ENCODE measurements at regions not wholly inside any gene's neighbourhood (a gene's known extent, or its start where the extent isn't known, plus 50 kb on each side); places are given as distances from the start of the nearest gene placed in this dataset.

GRCh38 chr14:82720431-82720830 lies 1186.8 kb upstream of the SEL1L start:
- no peak for TF ChIP-seq TCF7L2 (IDR thresholded peaks at IDR 0.05; ENCODE audit: low read depth, low read length)
- TF ChIP-seq, protein P1, sequence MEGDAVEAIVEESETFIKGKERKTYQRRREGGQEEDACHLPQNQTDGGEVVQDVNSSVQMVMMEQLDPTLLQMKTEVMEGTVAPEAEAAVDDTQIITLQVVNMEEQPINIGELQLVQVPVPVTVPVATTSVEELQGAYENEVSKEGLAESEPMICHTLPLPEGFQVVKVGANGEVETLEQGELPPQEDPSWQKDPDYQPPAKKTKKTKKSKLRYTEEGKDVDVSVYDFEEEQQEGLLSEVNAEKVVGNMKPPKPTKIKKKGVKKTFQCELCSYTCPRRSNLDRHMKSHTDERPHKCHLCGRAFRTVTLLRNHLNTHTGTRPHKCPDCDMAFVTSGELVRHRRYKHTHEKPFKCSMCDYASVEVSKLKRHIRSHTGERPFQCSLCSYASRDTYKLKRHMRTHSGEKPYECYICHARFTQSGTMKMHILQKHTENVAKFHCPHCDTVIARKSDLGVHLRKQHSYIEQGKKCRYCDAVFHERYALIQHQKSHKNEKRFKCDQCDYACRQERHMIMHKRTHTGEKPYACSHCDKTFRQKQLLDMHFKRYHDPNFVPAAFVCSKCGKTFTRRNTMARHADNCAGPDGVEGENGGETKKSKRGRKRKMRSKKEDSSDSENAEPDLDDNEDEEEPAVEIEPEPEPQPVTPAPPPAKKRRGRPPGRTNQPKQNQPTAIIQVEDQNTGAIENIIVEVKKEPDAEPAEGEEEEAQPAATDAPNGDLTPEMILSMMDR (IDR thresholded peaks at IDR 0.05), result no peak
- no peak for TF ChIP-seq REST (IDR thresholded peaks at IDR 0.05; ENCODE audit: insufficient read depth in 1 of 2, low read depth in 2 of 2, low read length in 1 of 2)
